GM21529 (cell line): ENCODE measurements at regions not wholly inside any gene's neighbourhood (a gene's known extent, or its start where the extent isn't known, plus 50 kb on each side); places are given as distances from the start of the nearest gene placed in this dataset.
A peak's percentile ranks its signal among the peaks of the same experiment; 100 is the strongest.

Experiments used
- ATAC-seq: cut with Tn5 transposase; IDR thresholded peaks from one replicate; pipeline ENCODE4 v1.9.1; 2021; ENCODE audit not compliant: unreplicated experiment

DNA sequence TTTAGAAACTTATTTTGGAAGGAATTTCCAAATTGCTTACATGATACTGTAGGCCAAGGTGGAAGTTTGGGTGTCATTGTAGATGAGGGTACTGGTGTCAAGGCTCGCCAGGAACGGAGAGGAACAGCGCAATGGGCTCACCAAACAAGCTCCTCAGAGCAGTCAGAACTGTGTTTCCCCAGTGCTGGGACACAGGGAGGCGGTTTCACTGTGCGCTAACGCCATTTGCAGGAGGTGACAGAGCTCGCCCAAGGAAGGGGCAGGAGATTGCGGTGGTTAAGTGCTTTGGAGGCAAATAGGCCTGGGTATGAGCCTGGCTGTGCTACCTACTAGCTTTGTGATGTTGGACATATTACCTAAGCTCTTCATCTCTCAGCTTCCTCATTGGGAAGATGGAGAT lies 57.3 kb downstream of the HHEX start:
- no peak for ATAC-seq

DNA sequence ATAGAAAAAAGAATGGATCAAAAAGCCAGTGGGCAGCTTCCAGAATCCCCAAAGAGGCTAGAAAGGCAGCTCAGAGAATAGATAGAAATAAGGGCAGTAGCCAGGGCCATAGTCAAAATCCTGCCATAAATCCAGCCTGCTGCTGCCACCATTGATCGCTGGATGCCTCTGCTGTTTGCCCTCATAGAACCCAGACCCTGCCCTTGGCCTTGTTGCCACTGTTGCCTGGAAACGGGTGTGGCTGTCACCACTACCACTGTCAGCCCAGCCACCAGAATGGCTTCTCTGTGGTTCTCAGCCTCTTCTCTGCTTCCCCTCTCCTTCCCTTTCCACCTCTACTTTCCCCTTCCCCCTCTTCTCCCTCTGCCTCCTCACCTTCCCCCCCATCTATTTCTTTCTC lies 57.8 kb downstream of the HHEX start:
- no peak for ATAC-seq

DNA sequence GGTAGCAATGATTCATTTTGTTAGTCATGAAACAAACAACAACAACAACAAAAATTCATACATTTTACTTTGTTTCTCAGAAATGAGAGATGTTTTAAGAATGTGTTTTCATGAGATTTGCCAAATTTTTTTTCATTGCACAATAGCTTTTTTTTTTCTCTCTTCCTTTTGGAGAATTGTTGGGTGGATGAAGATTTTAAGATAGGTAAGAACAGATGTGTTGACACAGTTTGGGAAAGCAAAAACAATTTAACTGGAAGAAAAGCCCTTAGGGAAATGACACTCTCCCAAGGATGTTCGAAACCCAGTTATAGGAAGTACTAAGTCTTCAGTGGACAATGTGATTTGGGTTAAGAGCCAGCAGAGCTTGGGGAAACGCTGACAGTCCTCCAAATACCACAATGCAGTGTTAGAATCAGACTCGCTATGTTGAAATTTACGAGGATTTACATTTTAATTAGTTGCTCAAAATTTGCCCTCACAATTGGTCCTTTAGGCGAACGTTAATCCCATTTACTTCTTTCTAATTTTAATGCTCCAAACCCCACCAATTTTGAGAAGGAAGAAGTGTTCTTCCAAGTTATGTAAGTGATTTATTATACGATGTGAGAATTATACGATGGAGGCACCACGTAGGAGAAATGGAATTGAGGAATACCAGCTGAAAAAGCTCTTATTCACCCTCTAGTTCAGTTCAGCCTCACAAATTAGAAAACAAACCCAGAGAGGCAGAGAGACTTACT lies 61.2 kb downstream of the HHEX start:
- ATAC-seq = no peak

DNA sequence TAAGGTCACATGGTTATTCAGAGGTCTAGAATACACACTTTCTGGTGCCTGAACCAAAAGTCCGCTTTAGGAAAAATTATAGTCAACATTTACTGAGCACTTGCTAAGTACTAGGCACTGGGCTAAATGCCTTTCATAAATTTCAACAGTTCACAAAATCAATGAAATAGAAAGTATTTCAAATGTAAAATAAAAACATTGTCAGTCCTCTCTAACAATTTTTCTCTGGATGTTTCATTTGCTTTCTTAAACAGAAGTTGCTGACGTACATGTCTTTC lies 61.7 kb downstream of the HHEX start:
- ATAC-seq = no peak

DNA sequence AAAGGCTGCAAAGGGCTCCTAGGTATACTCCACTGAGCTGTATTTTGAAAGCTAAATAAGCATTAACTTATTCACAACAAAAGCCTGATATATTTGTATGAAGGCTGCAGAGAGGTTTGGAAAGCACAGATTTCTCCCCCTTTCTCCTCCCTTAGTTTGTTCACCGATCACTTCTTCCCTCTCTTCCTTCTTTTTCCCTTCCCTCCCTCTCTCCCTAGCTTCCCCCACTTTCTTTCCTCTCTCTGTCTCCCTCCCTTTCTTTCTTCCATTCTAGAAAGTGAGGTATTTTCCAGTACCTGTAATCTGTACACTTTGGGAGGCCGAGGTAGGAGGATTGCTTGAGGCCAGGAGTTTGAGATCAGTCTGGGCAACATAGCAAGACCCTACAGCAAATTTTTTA lies 62.1 kb downstream of the HHEX start:
- ATAC-seq = no peak

DNA sequence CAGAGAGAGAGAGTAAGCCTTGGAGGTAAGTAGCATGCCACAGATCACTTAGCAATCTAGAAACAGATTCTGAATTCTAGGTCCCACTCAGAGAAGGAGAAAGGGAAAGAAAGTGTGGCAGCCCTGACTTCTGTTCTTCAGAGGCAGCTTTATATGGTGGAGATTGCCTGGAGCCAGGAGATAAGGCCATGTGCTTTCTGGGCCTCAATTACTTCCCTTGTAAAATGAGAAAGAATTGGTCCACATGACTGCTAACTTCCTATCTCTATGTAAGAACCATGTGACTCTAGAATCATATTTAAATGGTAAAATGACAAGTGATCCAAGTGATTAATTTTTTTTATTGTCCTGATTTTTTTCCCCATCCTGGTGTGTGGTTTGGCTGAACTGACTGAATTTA lies 64.1 kb downstream of the HHEX start:
- ATAC-seq = no peak

DNA sequence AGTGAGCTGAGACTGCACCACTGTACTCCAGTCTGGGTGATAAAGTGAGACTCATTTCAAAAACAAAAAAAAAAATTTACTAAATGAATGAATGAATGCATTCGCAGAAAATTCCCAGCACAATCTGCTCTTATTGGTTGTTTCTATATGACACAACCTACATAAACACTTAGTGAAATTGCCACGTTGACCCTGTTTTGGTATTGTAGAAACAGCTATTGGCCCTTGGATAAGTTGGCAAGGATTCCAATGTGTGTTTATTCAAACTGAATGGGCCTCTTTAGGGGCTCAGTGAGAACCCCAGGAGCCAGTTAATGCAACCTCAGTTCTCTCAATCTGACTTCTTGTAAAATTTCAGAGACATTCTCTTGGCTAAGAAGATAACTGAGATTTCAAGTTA lies 66.0 kb downstream of the HHEX start:
- no peak for ATAC-seq

DNA sequence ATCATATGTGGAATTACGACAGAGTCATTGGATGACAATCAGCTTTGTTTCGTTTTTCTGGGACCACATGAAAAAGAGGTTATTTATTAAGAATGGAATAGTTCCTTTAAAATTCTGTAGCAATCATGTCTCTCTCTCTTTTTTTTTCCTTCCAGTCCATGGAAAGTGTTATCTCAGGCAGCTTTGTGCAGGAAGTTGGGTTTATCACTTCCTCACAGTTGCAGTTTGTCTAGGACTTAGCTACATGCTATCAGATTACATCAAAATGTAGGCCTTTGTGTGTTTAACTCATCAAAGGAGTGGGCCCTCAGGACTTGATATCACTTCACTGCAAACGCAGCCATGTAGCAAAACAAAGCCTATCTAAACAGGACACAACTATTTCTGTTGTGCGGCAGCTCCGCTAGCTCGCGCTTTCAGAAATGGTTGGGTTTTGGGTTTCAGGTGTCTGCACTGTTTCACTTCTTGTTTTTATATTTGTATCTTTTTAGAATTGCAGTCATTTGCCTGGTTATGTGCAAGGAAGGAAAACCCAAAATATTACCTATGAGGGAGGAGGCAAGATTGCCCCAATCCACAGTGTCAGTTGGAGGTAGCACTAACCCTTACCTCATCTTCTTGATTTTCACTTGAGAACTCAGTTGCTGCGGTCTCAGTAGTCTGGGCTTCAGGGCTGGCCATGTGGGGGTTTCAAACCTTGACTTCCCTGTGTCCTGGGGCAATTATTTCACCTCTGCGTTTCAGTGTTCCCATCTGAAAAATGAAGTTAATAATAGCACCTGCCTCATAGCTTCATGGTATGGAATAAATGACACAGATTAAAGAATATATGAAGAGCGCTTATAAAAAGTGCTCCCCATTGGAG lies 66.7 kb downstream of the HHEX start:
- peak; percentile 82 for ATAC-seq

DNA sequence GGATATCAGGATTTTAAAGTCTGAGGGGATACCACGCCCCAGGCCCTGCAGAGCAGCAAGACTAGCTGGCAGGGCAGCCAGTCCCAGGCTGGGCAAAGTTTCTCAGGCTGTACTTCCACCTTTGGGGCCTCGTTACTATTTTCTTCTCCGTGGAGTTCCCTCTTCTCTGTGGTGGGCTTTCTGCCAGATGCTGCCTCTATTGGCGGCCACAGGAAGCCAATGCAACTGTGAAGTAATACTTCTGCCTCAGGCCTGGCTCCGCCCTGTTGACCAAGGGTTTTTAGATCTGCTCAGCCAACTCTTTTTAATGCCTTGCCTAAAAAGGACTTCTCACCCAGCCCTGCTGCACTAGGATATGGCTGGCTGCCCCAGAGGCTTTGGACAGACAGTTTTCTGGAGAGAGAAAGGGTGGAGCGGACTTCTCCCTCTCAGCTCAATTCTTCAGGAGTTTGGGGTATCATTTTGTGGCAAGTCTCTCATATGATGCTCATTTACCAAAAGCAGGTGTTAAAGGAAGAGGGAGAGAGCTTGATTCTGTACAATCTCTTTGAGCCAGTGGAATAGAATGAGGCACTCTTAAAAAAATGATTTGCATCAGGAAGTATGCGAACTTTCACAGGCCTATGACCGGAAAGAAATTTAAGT lies 67.4 kb downstream of the HHEX start:
- ATAC-seq = peak; percentile 76

DNA sequence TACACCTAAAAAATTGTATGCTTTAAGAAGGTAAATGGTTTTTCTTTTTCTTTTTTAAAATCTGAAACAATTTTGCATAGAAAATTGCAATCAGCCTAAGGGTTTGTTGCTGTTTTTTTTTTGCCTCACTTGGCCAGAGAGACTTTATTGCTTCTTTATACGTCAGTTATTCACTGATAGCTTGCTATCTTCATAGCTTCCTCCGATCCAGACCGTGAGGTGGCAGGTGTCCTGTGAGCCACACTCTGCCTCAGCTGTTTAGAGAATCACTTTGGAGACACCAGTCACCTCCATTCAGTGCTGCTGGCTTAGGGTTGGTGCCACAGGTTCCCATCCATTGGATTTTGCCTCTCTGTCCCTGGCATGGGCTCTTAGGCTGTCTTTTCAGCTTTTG lies 68.0 kb downstream of the HHEX start:
- no peak for ATAC-seq

DNA sequence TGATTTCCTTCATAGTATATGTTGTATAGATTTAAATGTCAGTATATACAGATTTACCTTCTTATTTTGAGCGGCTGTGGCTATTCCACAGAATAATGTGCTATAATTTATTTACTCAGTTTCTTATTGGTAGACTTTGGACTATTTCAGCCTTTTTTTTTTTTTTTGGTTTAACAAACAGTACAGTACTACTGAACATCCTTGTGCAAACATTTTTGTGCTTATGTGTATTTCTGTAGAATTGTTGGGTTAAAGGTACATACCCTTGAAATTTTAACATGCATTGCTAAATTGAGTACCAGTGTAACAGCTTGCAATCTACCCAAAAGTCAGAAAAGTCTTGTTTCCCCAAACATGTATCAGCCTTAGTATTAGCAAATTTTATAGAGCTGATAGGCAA lies 68.8 kb downstream of the HHEX start:
- no peak for ATAC-seq

DNA sequence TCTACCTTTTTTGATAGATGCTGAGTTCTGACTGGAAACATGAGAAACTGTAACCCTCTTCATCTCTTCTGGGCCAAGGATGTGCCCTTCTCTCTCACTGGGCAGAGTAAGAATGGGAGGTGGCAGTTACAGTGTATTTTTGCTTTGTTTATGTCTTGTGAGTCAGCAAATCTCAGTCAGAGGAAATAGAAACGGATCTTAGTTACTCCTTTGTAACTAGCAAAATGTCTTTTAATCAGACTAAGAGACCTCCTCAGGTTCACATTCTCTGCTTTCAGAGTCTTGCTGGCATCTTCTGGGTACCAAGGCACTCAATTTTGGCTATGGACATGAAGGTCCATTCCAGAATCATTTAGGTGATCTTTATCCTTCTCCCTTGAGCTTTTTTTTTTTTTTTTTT lies 70.9 kb downstream of the HHEX start:
- no peak for ATAC-seq

DNA sequence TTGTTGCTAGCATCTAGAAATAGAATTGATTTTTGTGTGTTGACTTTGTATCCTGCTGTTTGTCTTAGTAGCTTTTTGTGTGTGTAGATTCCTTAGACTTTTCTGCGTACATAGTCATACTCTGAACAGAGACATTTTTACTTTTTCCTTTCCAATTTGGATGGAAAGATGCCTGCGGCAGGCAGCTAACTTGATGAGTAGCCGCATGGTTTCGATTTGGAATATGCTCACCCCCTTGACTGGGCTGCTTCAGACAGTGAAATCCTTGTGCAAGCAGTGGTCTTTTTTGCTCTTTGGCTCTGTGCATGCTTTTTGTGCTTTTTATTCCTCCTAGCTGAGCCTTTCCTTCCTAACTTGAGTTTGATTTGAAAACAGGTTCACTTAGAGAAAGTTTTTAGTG lies 71.8 kb downstream of the HHEX start:
- no peak for ATAC-seq

DNA sequence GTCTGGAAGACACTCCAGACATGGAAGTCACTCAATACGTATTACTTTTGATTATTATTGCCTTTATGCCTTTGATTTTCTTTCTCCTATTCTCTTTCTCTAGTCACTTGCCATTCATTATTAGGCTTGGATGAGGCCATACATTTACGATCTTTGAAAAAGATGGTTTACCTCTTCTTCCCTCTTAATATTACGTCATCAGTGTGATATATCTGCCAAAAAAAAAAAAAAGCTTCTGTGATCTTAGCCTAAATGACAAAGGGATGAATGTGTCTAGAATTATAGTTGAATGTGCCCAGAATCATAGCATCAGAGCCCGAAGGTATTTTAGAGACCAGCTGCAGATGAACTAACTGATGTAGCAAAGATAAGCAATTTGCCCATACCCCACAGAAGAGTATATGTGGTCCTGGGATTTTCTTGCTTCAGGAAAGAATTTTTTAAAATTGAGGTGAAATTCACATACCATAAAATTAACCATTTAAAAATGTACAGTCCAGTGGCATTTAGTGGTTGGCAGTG lies 73.9 kb downstream of the HHEX start:
- no peak for ATAC-seq

DNA sequence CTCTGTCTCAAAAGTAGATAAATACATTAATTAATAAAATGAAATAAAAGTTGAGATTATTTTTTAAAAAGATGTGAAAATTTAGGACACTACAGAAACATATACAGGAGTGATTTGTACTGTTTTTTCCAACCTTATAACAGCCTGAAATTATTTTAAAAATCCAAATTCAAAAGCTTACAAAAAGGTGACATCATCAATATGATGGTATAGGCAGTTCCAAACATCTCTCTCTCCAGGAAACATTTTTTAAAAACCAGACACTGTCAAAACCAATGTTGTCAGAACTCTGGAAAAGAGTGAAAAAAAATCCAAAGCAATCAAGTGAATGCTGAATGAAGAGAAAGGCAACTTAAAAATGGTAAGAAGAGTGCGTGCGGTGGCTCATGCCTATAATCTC lies 76.7 kb downstream of the HHEX start:
- no peak for ATAC-seq

DNA sequence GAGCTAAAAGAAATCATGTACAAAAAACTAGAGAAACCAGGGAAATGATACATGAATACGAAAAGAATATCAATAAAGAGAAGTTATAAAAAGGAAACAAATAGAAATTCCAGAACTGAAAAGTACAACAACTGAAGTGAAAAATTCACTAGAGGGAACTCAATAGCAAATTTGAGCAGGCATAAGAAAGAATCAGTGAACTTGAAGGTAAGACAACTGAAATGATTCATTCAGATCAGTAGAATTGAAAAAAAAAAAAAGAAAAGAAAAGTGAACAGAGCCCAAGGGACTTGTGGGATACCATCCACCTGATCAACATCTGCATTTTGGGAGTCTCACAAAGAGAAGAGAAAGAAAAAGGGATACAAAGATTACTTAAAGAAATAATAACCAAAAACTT lies 78.3 kb downstream of the HHEX start:
- no peak for ATAC-seq

DNA sequence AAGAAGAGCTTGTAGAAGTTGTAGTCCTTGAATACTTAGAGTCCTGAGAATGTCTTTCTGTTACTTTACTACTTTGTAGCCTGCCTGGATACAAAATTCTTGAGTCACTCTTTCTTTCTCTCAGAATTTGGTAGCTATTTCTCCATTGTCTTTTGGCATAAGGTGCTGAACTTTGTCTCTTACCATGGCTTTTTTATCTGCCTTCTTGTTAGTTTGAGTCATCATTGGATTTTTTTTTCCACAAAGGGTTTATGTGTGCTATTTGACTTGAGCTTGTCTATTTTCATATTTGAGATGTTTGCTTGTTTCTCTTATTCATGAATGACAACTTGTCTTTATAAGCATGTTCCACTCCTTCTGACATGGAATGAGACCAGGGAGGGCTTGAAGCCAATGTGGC lies 74.5 kb upstream of the EXOC6 start:
- ATAC-seq = no peak

DNA sequence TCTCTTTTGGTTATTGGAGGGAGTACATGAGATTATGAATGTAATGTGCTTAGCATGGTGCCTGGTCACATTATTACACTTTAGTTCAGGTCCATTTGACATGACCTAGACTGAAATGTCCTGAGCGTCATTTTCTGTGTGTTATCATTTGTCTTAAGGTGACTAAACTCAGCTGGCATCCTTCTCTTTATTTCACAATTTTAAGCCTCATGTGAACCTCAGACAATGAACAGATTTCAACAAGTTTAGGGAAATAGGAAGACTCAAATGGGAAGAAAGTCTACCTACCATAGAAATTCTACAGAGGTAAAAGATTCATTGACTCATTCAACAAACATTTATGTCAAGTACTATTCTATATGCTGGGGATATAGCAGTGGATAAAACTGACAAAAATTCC lies 70.2 kb upstream of the EXOC6 start:
- ATAC-seq = no peak

DNA sequence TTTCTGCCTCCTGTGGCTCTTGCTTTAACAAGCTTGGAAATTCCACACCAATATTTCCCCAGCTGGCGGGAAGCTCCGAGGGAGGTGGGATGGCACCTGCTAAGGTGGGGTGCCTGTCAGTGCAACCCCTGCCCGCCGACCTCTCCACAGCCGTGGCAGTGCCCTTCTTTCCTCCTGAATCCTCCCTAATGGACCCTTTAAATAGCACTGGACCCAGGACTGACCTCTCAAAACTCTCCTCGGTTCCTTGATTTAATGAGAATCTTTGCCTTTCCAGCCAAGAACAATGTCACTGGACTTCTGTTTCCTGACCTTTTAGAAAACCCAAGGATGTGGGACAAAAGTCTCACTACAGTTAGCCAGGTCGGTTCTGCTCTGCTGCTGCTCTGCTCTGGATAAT lies 63.2 kb upstream of the EXOC6 start:
- ATAC-seq = no peak

DNA sequence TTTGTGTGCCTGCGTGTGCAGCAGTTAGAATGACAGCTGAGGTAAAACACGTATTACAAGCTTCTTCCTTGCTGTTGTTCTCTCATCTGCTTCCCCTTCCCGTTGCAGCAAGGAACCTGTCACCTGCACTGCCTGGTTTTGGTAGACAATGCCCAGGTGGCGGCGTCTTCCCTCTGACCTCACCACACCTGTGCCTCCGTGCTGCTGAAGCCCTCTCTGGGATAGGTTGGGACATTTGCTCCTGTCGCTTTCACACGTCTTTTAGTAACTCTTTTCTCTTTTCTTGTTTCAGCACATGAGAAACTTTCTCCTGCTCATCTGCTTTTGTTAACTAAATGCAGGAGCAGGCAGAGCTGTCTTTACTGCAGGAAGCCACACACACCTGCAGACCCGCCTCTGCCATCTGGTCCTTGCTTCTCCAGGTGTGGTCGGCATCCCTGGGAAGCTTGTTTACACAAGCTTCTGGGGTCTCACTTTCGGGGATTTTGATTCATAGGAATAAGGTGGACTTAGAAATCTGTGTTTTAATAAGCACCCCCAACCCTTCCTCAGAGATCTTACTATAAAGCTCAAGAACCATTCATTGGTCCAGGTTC lies 60.7 kb upstream of the EXOC6 start:
- no peak for ATAC-seq

DNA sequence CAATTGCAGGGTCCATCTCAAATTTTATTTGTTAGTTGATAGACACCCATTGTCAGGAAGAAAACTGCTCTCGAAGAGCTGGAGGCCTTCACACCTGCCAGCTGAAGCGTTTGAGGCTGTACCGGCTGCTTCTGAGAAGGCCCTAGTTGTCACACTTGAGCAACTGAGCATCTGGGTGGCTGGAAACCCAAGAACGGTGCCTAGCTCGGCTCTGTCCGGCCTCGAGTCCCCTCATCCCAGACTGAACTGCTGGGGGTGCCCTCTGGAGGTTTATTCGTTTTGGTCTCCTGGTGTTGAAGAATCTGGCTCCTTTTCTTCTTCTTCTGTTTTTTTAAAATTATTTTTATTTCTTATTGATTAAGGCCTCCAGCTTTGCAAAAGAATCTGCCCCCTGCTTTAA lies 59.3 kb upstream of the EXOC6 start:
- ATAC-seq = no peak

DNA sequence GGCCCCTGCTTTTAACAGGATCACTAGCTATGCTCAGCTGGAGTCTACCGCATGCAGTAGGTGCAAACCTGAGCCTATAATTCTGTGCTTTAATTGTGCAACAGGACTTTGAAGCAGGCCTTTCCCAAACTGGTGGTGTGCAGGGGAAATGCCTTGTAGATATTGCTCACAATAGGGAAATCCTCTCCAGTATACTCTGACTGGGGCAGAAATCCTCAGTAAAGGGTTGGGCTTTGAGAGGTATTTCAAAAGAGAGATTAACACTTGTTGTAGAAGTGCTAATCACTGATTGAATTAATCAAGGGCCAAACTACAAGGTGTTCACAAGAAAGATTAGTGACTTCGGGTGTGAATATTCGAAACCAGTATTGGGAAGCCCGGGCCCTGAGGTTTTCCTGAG lies 58.5 kb upstream of the EXOC6 start:
- ATAC-seq = no peak
